CD8-positive, alpha-beta memory T cell (primary cell): ENCODE measurements at regions not wholly inside any gene's neighbourhood (a gene's known extent, or its start where the extent isn't known, plus 50 kb on each side); places are given as distances from the start of the nearest gene placed in this dataset.
"Not testable (repeated sequence)": the region's sequence is repeated elsewhere in the genome, so short reads cannot be mapped to it uniquely, and the experiment has no call there.

Source experiments
- CTCF ChIA-PET: fragments of 350-600 bp; sonication (Branson Sonifier 250); formaldehyde crosslinking; loops from one replicate; lab custom pipeline; 2021; ENCODE audit warnings: antibody characterized with exemption; lab: Charles Lee
- POLR2A ChIA-PET: fragments of 350-600 bp; sonication (Branson Sonifier 250); formaldehyde crosslinking; loops from one replicate; lab custom pipeline; 2021; ENCODE audit warnings: antibody characterized with exemption; lab: Charles Lee
- DNase-seq, 5 donors: peaks; one replicate each; pipeline versions ENCODE4 v3.0.0 to v3.0.0-alpha.2; 2020 to 2022; ENCODE audit warnings: mixed read lengths in 1 of 5
- H3K27ac ChIP-seq: one replicate; pipeline ENCODE4 v1.7.0; 2013; ENCODE audit warnings: low read depth, mild to moderate bottlenecking, low read length, moderate library complexity
- H3K27me3 ChIP-seq: 2 replicates; pipeline ENCODE4 v1.7.0; 2013; ENCODE audit warnings: low read length, mild to moderate bottlenecking; ENCODE audit not compliant: insufficient read depth, poor library complexity, severe bottlenecking
- H3K36me3 ChIP-seq: 2 replicates; pipeline ENCODE4 v1.7.0; 2013; ENCODE audit warnings: mild to moderate bottlenecking, low read length, moderate library complexity; ENCODE audit not compliant: insufficient read depth
- H3K4me1 ChIP-seq: 2 replicates; pipeline ENCODE4 v1.7.0; 2013; ENCODE audit warnings: mild to moderate bottlenecking, low read length, moderate library complexity; ENCODE audit not compliant: insufficient read depth
- H3K4me3 ChIP-seq: 2 replicates; pipeline ENCODE4 v1.7.0; 2013; ENCODE audit warnings: mild to moderate bottlenecking, low read length
- H3K9me3 ChIP-seq: 2 replicates; pipeline ENCODE4 v1.7.0; 2013; ENCODE audit warnings: mild to moderate bottlenecking, low read length
- H3K27ac Mint-ChIP-seq, 8 donors: one replicate each; pipeline ENCODE4 v1.8.0; 2020 to 2021; ENCODE audit warnings: mixed read lengths in 8 of 8, mild to moderate bottlenecking in 6 of 8, inconsistent platforms in 3 of 8, moderate library complexity in 3 of 8
- H3K27me3 Mint-ChIP-seq, 2 donors: one replicate each; pipeline ENCODE4 v1.8.0; 2020 to 2021; ENCODE audit warnings: mixed read lengths in 2 of 2, mild to moderate bottlenecking in 1 of 2, moderate library complexity in 1 of 2
- H3K36me3 Mint-ChIP-seq, 3 donors: one replicate each; pipeline ENCODE4 v1.8.0; 2020 to 2021; ENCODE audit warnings: mixed read lengths in 3 of 3, inconsistent platforms in 1 of 3, mild to moderate bottlenecking in 1 of 3
- H3K4me1 Mint-ChIP-seq, 3 donors: one replicate each; pipeline ENCODE4 v1.8.0; 2020 to 2021; ENCODE audit warnings: mixed read lengths in 3 of 3, inconsistent platforms in 1 of 3, mild to moderate bottlenecking in 1 of 3
- H3K4me3 Mint-ChIP-seq, 7 donors: one replicate each; pipeline ENCODE4 v1.8.0; 2020 to 2021; ENCODE audit warnings: mixed read lengths in 7 of 7, mild to moderate bottlenecking in 6 of 7, moderate library complexity in 4 of 7, inconsistent platforms in 2 of 7
- H3K9me3 Mint-ChIP-seq, 5 donors: one replicate each; pipeline ENCODE4 v1.8.0; 2020 to 2022; ENCODE audit warnings: mixed read lengths in 5 of 5, mild to moderate bottlenecking in 3 of 5, moderate library complexity in 2 of 5, inconsistent platforms in 1 of 5

GRCh38 chr2:120514521-120514920, 168.6 kb downstream of the INHBB start:
- Histone ChIP-seq H3K27ac (no peak overlapping the region), H3K36me3 (no peaks in the 10 kb centered on the region), H3K4me1 (no peaks in the 10 kb centered on the region), H3K4me3 (no peak overlapping the region), H3K27me3 (no peaks in the 10 kb centered on the region), H3K9me3 (no peaks in the 10 kb centered on the region)
- no peak overlapping the region for H3K4me3 Mint-ChIP-seq
- no peak for DNase-seq
- H3K27ac Mint-ChIP-seq = no peak overlapping the region
- POLR2A ChIA-PET = no interaction called here
- H3K36me3 Mint-ChIP-seq = no peaks in the 10 kb centered on the region
- CTCF ChIA-PET = no interaction called here
- peaks cover 13 to 24% of the 10 kb centered on the region in 2 donors for H3K27me3 Mint-ChIP-seq
- H3K4me1 Mint-ChIP-seq = no peaks in the 10 kb centered on the region
- H3K9me3 Mint-ChIP-seq = no peaks in the 10 kb centered on the region

- H3K36me3 Mint-ChIP-seq, H3K4me3 ChIP-seq, POLR2A ChIA-PET, H3K9me3 ChIP-seq, H3K4me1 Mint-ChIP-seq, H3K27ac Mint-ChIP-seq, H3K36me3 ChIP-seq, H3K4me1 ChIP-seq, H3K27ac ChIP-seq, H3K9me3 Mint-ChIP-seq, DNase-seq, CTCF ChIA-PET, H3K27me3 ChIP-seq, H3K4me3 Mint-ChIP-seq: not testable (repeated sequence)
- H3K27me3 Mint-ChIP-seq = peaks cover 13 to 27% of the 10 kb centered on the region in 2 donors
Observed at GRCh38 chr2:120515066-120515758, 169.3 kb downstream of the INHBB start.

GRCh38 chr2:120515759-120516678, 170.1 kb downstream of the INHBB start:
- POLR2A ChIA-PET = no interaction called here

GRCh38 chr2:120516679-120517314, 170.9 kb downstream of the INHBB start:
- Histone ChIP-seq H3K27me3 (peaks cover 4% of the 10 kb centered on the region), H3K4me3 (no peak overlapping the region), H3K9me3 (no peaks in the 10 kb centered on the region), H3K4me1 (no peaks in the 10 kb centered on the region), H3K27ac (no peak overlapping the region), H3K36me3 (no peaks in the 10 kb centered on the region)
- no peak overlapping the region for H3K27ac Mint-ChIP-seq
- no peaks in the 10 kb centered on the region for H3K36me3 Mint-ChIP-seq
- no peaks in the 10 kb centered on the region for H3K9me3 Mint-ChIP-seq
- DNase-seq = no peak
- POLR2A ChIA-PET = no interaction called here
- H3K27me3 Mint-ChIP-seq = peaks cover 12 to 37% of the 10 kb centered on the region in 2 donors
- CTCF ChIA-PET = no interaction called here
- no peaks in the 10 kb centered on the region for H3K4me1 Mint-ChIP-seq
- H3K4me3 Mint-ChIP-seq = no peak overlapping the region

More at GRCh38 chr2:120515759-120516678, 170.1 kb downstream of the INHBB start:
- H3K36me3 Mint-ChIP-seq = no peaks in the 10 kb centered on the region
- no peak overlapping the region for H3K27ac Mint-ChIP-seq
- Histone ChIP-seq H3K27me3 (no peaks in the 10 kb centered on the region), H3K4me1 (no peaks in the 10 kb centered on the region), H3K4me3 (no peak overlapping the region), H3K27ac (no peak overlapping the region), H3K9me3 (no peaks in the 10 kb centered on the region), H3K36me3 (no peaks in the 10 kb centered on the region)
- DNase-seq = no peak
- H3K27me3 Mint-ChIP-seq = peaks cover 10 to 30% of the 10 kb centered on the region in 2 donors
- H3K4me1 Mint-ChIP-seq = no peaks in the 10 kb centered on the region
- H3K4me3 Mint-ChIP-seq = no peak overlapping the region
- no peaks in the 10 kb centered on the region for H3K9me3 Mint-ChIP-seq
- CTCF ChIA-PET = no interaction called here

DNA sequence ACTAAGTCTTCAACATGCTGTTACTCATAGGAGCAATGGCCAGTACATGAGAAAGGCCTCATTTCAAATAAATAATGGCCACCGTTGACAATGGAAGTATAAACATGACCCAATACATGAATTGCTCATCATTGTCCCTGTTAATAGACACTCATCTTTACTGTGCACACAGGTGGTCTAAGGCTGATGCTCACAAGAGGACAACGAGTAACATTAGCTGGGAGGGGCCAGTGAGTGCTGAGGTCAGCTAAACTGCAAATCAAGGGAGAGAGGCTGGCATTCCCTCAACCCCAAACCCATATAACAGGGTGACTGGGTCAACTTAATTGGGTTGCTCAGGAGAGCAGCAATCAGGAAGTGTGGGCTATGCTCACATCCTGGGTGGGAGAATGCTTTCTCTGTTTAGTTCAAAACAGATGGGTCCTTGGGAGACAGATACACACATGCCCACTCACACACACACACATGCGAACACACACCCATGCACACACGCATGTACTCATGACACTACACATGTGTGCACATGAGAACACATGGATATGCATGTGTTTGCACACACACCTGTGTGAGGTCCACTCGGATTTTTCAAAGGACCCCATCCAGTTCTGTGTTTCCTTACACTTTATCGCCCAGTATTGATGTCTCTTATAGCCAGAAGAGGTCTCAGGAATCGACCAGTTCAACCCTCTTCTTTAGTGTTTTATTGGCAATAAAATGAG, 172.0 kb downstream of the INHBB start:
- no peaks in the 10 kb centered on the region for H3K4me1 Mint-ChIP-seq
- POLR2A ChIA-PET = no interaction called here
- DNase-seq = no peak
- no peaks in the 10 kb centered on the region for H3K9me3 ChIP-seq
- H3K36me3 Mint-ChIP-seq = no peaks in the 10 kb centered on the region
- CTCF ChIA-PET = no interaction called here
- H3K9me3 Mint-ChIP-seq = no peaks in the 10 kb centered on the region
- H3K36me3 ChIP-seq = no peaks in the 10 kb centered on the region
- no peak overlapping the region for H3K27ac Mint-ChIP-seq
- no peak overlapping the region for H3K27ac ChIP-seq
- H3K4me1 ChIP-seq = no peaks in the 10 kb centered on the region
- H3K4me3 ChIP-seq = no peak overlapping the region
- peaks cover 4% of the 10 kb centered on the region for H3K27me3 ChIP-seq
- peaks cover 13 to 42% of the 10 kb centered on the region in 2 donors for H3K27me3 Mint-ChIP-seq
- no peak overlapping the region for H3K4me3 Mint-ChIP-seq

DNA sequence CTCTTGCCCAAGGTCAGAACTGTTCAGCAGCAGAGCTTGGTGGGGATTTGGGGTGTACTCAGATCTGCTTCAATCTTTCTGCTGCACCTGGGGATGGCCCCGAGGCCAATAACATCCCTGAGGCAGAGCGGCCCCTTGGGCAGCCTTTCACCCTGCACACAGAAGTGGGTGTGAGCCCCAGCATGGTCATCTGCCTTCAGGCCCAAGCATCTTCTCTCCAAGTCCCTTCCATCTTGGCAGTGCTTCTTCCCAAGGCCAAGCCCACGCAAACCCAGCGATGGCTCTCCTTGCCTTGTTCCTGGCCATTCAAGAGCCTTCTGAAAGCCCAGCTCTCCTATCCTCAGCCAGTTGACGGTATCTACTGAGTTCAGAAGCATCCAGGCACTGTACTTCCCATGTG, 172.9 kb downstream of the INHBB start:
- ChIA-PET POLR2A (no interaction called here), CTCF (no interaction called here)
- Histone ChIP-seq H3K27ac (no peak overlapping the region), H3K36me3 (no peaks in the 10 kb centered on the region), H3K27me3 (peaks cover 4% of the 10 kb centered on the region), H3K4me3 (no peak overlapping the region), H3K9me3 (no peaks in the 10 kb centered on the region), H3K4me1 (no peaks in the 10 kb centered on the region)
- no peaks in the 10 kb centered on the region for H3K9me3 Mint-ChIP-seq
- H3K4me3 Mint-ChIP-seq = no peak overlapping the region
- H3K27ac Mint-ChIP-seq = no peak overlapping the region
- no peaks in the 10 kb centered on the region for H3K36me3 Mint-ChIP-seq
- no peaks in the 10 kb centered on the region for H3K4me1 Mint-ChIP-seq
- DNase-seq = no peak
- H3K27me3 Mint-ChIP-seq = peaks cover 16 to 50% of the 10 kb centered on the region in 2 donors

DNA sequence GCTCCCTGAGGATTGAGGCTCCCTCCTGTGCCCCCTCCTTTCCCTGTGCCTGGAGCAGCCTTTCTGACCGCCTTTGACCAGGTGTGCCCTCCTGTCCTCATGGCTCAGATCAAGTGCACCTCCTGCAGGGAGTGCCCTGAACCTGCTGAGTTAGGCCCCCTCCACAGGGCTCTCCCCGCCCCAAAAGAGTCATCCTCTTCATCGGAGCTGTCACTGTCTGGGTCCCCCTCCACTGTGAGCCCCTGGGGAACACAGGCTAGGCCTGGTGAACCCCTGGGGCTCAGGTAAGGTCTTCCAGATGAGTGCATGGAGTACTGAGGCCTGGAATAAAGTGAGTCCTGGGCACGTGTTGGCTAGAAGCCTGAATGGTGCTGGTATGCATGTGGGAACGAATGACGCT, 173.5 kb downstream of the INHBB start:
- Histone ChIP-seq H3K4me3 (no peak overlapping the region), H3K27ac (no peak overlapping the region), H3K27me3 (peaks cover 4% of the 10 kb centered on the region), H3K36me3 (no peaks in the 10 kb centered on the region), H3K9me3 (no peaks in the 10 kb centered on the region), H3K4me1 (no peaks in the 10 kb centered on the region)
- Mint-ChIP-seq H3K27me3 (peaks cover 17 to 53% of the 10 kb centered on the region in 2 donors), H3K27ac (no peak overlapping the region), H3K36me3 (no peaks in the 10 kb centered on the region), H3K4me3 (no peak overlapping the region), H3K4me1 (no peaks in the 10 kb centered on the region), H3K9me3 (no peaks in the 10 kb centered on the region)
- DNase-seq = no peak
- ChIA-PET POLR2A (no interaction called here), CTCF (no interaction called here)
